IMR-90 (cell line): ENCODE measurements at regions not wholly inside any gene's neighbourhood (a gene's known extent, or its start where the extent isn't known, plus 50 kb on each side); places are given as distances from the start of the nearest gene placed in this dataset.

Experiments used
- ATAC-seq: fragments of 200-7000 bp; cut with Tn5 transposase; 2 replicates; pipeline ENCODE4 v1.9.1; 2020; ENCODE audit warnings: low read depth, mild to moderate bottlenecking, moderate library complexity
- BruUV-seq: library from RNA; stranded (reverse); fragments of 400-500 nt; replicated peaks from 2 replicates; lab custom pipeline; 2021; lab: Mats Ljungman, UMichigan
- CTCF ChIA-PET: fragments of 300-600 bp; formaldehyde crosslinking; extraction: SDS; loops from one replicate; lab custom pipeline; 2021; ENCODE audit warnings: antibody characterized with exemption; lab: Yijun Ruan, JAX
- POLR2A ChIA-PET: fragments of 300-600 bp; sonication (Branson Sonifier 250); formaldehyde crosslinking; loops from one replicate; lab custom pipeline; 2022; ENCODE audit warnings: antibody characterized with exemption; ENCODE audit not compliant: unreplicated experiment; lab: Charles Lee
- DNase-seq: peaks from one replicate; pipeline ENCODE4 v3.0.0; 2013
- H2AFZ ChIP-seq: replicated peaks from 2 replicates; pipeline ENCODE3; 2013; ENCODE audit warnings: low read length, mild to moderate bottlenecking; ENCODE audit not compliant: poor library complexity
- H2AK5ac ChIP-seq: 2 replicates; pipeline ENCODE4 v1.6.1; 2013; ENCODE audit warnings: low read depth, low read length, inconsistent platforms
- H2AK9ac ChIP-seq: replicated peaks from 2 replicates; pipeline ENCODE3; 2013; ENCODE audit warnings: mild to moderate bottlenecking, low read depth, low read length, moderate library complexity; ENCODE audit not compliant: poor library complexity
- H2BK120ac ChIP-seq: 2 replicates; pipeline ENCODE4 v1.6.1; 2013; ENCODE audit warnings: low read depth, low read length, inconsistent platforms
- H2BK15ac ChIP-seq: 3 replicates; pipeline ENCODE4 v1.6.1; 2013; ENCODE audit warnings: low read depth, low read length, inconsistent platforms
- H2BK20ac ChIP-seq: 2 replicates; pipeline ENCODE4 v1.6.1; 2013; ENCODE audit warnings: low read depth, mild to moderate bottlenecking, inconsistent platforms, low read length, moderate library complexity
- H2BK5ac ChIP-seq: 2 replicates; pipeline ENCODE4 v1.6.1; 2013; ENCODE audit warnings: mild to moderate bottlenecking, low read depth, low read length, inconsistent platforms; ENCODE audit not compliant: poor library complexity, severe bottlenecking
- H3K14ac ChIP-seq: replicated peaks from 2 replicates; pipeline ENCODE4 v1.6.1; 2013; ENCODE audit warnings: low read depth, low read length, inconsistent platforms
- H3K18ac ChIP-seq: 2 replicates; pipeline ENCODE4 v1.6.1; 2013; ENCODE audit warnings: low read depth, low read length, control low read depth
- H3K23ac ChIP-seq: 2 replicates; pipeline ENCODE4 v1.6.1; 2013; ENCODE audit warnings: low read depth, low read length, inconsistent platforms
- H3K27ac ChIP-seq: 2 replicates; pipeline ENCODE4 v1.5.1; 2013; ENCODE audit warnings: mild to moderate bottlenecking, control low read depth, low read length; ENCODE audit not compliant: insufficient read depth
- H3K27me3 ChIP-seq: 2 replicates; pipeline ENCODE4 v1.6.1; 2013; ENCODE audit warnings: low read length; ENCODE audit not compliant: control insufficient read depth, insufficient read depth
- H3K36me3 ChIP-seq: 2 replicates; pipeline ENCODE4 v1.6.1; 2013; ENCODE audit warnings: low read length, mixed read lengths; ENCODE audit not compliant: control insufficient read depth, insufficient read depth
- H3K4ac ChIP-seq: 2 replicates; pipeline ENCODE4 v1.6.1; 2013; ENCODE audit warnings: low read depth, low read length, inconsistent platforms
- H3K4me1 ChIP-seq: 2 replicates; pipeline ENCODE4 v1.6.1; 2013; ENCODE audit warnings: low read length, mixed read lengths; ENCODE audit not compliant: control insufficient read depth, insufficient read depth
- H3K4me2 ChIP-seq: 2 replicates; pipeline ENCODE4 v1.6.1; 2013; ENCODE audit warnings: low read depth, mild to moderate bottlenecking, control low read depth, low read length, moderate library complexity
- H3K4me3 ChIP-seq: 2 replicates; pipeline ENCODE4 v1.5.1; 2013; ENCODE audit warnings: low read depth, mild to moderate bottlenecking, control low read depth, low read length, moderate library complexity; ENCODE audit not compliant: insufficient read depth
- H3K56ac ChIP-seq: 2 replicates; pipeline ENCODE4 v1.6.1; 2013; ENCODE audit warnings: low read length, inconsistent platforms; ENCODE audit not compliant: insufficient read depth; ENCODE audit errors: extremely low read depth
- H3K79me1 ChIP-seq, 2 experiments: 2 replicates each; pipeline ENCODE4 v1.6.1; 2013; ENCODE audit warnings: low read length in 2 of 2, inconsistent platforms in 1 of 2, low read depth in 1 of 2
- H3K9ac ChIP-seq: 2 replicates; pipeline ENCODE4 v1.6.1; 2013; ENCODE audit warnings: low read depth, low read length, control low read depth
- H3K9me1 ChIP-seq: 2 replicates; pipeline ENCODE4 v1.6.1; 2013; ENCODE audit warnings: low read length, inconsistent platforms; ENCODE audit not compliant: insufficient read depth
- H3K9me3 ChIP-seq: 2 replicates; pipeline ENCODE4 v1.6.1; 2013; ENCODE audit warnings: low read length; ENCODE audit not compliant: control insufficient read depth, insufficient read depth
- H4K20me1 ChIP-seq: 2 replicates; pipeline ENCODE4 v1.6.1; 2013; ENCODE audit warnings: low read length, inconsistent platforms; ENCODE audit not compliant: insufficient read depth
- H4K5ac ChIP-seq: 2 replicates; pipeline ENCODE4 v1.6.1; 2013; ENCODE audit warnings: mild to moderate bottlenecking, low read depth, low read length, control low read depth
- H4K8ac ChIP-seq, 2 experiments: 2 replicates each; pipeline ENCODE4 v1.6.1; 2013; ENCODE audit warnings: low read depth in 2 of 2, low read length in 2 of 2, control low read depth in 1 of 2, inconsistent platforms in 1 of 2
- H4K91ac ChIP-seq: 2 replicates; pipeline ENCODE4 v1.6.1; 2013; ENCODE audit warnings: low read depth, low read length, inconsistent platforms; ENCODE audit not compliant: insufficient read depth
- FOS ChIP-seq: fragments of 150-350 bp; IDR thresholded peaks from 2 replicates; pipeline ENCODE4 v1.6.1; 2016; ENCODE audit warnings: low read depth, low read length
- MXI1 ChIP-seq: IDR thresholded peaks from 2 replicates; pipeline ENCODE4 v1.6.1; 2012; ENCODE audit warnings: low read depth, mild to moderate bottlenecking, low read length, moderate library complexity, borderline replicate concordance
- NFE2L2 ChIP-seq: fragments of 150-350 bp; IDR thresholded peaks from 2 replicates; pipeline ENCODE4 v1.6.1; 2016; ENCODE audit warnings: low read depth, mild to moderate bottlenecking, low read length
- RCOR1 ChIP-seq: IDR thresholded peaks from 2 replicates; pipeline ENCODE4 v1.6.1; 2012; ENCODE audit warnings: mild to moderate bottlenecking, low read length, improper control_type of control experiment; ENCODE audit not compliant: insufficient replicate concordance
- USF2 ChIP-seq: fragments of 150-350 bp; IDR thresholded peaks from 2 replicates; pipeline ENCODE4 v1.6.1; 2017; ENCODE audit warnings: mild to moderate bottlenecking, antibody characterized with exemption, low read length, low read depth
- WGBS, 2 experiments: methylation state at CpG; one replicate each; pipeline versions ENCODE4 v1.1.5 to v1.1.7; 2013; ENCODE audit warnings: missing lambda C conversion rate in 2 of 2; ENCODE audit not compliant: insufficient read length in 1 of 2; ENCODE audit errors: extremely low coverage in 2 of 2; 5-methylcytosine and 5-hydroxymethylcytosine counted together
- dilution Hi-C: fragments of 300-500 bp; cut with HindIII; formaldehyde crosslinking; loops from one replicate; pipeline ENCODE4 v1.14.3; 2018; ENCODE audit warnings: low sequenced_read_pairs; ENCODE audit not compliant: unreplicated experiment
- in situ Hi-C: fragments of 300-500 bp; cut with MboI; formaldehyde crosslinking; loops from 3 replicates; pipeline ENCODE4 v1.14.3; 2019; ENCODE audit warnings: low sequenced_read_pairs, inconsistent platforms, mixed read lengths
- intact Hi-C: fragments of 100-400 bp; cut with micrococcal nuclease; formaldehyde crosslinking; loops from 2 replicates; pipeline ENCODE4 v1.10.0; 2022

GRCh38 chr11:29578806-29579205 is 438.0 kb downstream of the KCNA4 start:
- no peaks in the 10 kb centered on the region for H3K27me3 ChIP-seq
- DNase-seq: no peak
- H3K9me3 ChIP-seq: no peaks in the 10 kb centered on the region
- H4K8ac ChIP-seq: no peak overlapping the region
- H2BK15ac ChIP-seq: no peak overlapping the region
- no peak overlapping the region for H3K9ac ChIP-seq
- ATAC-seq: no peak
- H3K9me1 ChIP-seq: no peaks in the 10 kb centered on the region
- no peak overlapping the region for H3K14ac ChIP-seq
- H2BK20ac ChIP-seq: no peak overlapping the region
- H2BK5ac ChIP-seq: no peak overlapping the region
- H3K27ac ChIP-seq: no peak overlapping the region
- H3K4me1 ChIP-seq: no peaks in the 10 kb centered on the region
- POLR2A ChIA-PET: no interaction called here
- H3K4me2 ChIP-seq: no peak overlapping the region
- no peak overlapping the region for H3K23ac ChIP-seq
- WGBS, 2 experiments: no CpG with 5 or more reads among the region's 2 CpGs
- intact Hi-C loops (no loop called here), dilution Hi-C loops (no loop called here), in situ Hi-C loops (no loop called here)
- H2AK5ac ChIP-seq: no peak overlapping the region
- H3K79me1 ChIP-seq: no peaks in the 10 kb centered on the region
- no peak overlapping the region for H3K4ac ChIP-seq
- H3K36me3 ChIP-seq: no peaks in the 10 kb centered on the region
- no peak overlapping the region for H2AFZ ChIP-seq
- H4K91ac ChIP-seq: no peak overlapping the region
- no peak for TF ChIP-seq MXI1
- no peak for TF ChIP-seq NFE2L2
- TF ChIP-seq USF2: no peak
- no peak for TF ChIP-seq RCOR1
- TF ChIP-seq FOS: no peak
- H3K18ac ChIP-seq: no peak overlapping the region
- no peak overlapping the region for H2BK120ac ChIP-seq
- H4K5ac ChIP-seq: no peak overlapping the region
- CTCF ChIA-PET: no interaction called here
- H4K20me1 ChIP-seq: no peaks in the 10 kb centered on the region
- no peak overlapping the region for H3K56ac ChIP-seq
- H3K4me3 ChIP-seq: no peak overlapping the region
- no peak overlapping the region for H2AK9ac ChIP-seq
- BruUV-seq: no TSS peak
